K562 (cell line): ENCODE measurements at regions not wholly inside any gene's neighbourhood (a gene's known extent, or its start where the extent isn't known, plus 50 kb on each side); places are given as distances from the start of the nearest gene placed in this dataset.
"Not testable (repeated sequence)": the region's sequence is repeated elsewhere in the genome, so short reads cannot be mapped to it uniquely, and the experiment has no call there.

Experiments
- ATAC-seq: fragments of 200-7000 bp; cut with Tn5 transposase; 3 replicates; pipeline ENCODE4 v1.9.1; 2020; ENCODE audit warnings: moderate library complexity
- BruUV-seq: library from RNA; stranded (reverse); fragments of 400-500 nt; replicated peaks from 2 replicates; lab custom pipeline; 2021; lab: Mats Ljungman, UMichigan
- CTCF ChIA-PET: fragments of 300-600 bp; formaldehyde crosslinking; extraction: SDS; loops from one replicate; lab custom pipeline; 2021; ENCODE audit warnings: low intra/inter-chr PET ratio; lab: Yijun Ruan, JAX
- POLR2A ChIA-PET: fragments of 300-600, 350-650 bp; sonication (Branson Sonifier 250); formaldehyde crosslinking; extraction: SDS; loops from one replicate; lab custom pipeline; 2021; ENCODE audit warnings: antibody characterized with exemption, inconsistent platforms; lab: Yijun Ruan, JAX
- DNase-seq, 4 experiments: peaks; one replicate each; pipeline versions ENCODE4 v3.0.0 to v3.0.0-alpha.2; 2011 to 2018; ENCODE audit warnings: low spot score in 3 of 4, mixed read lengths in 3 of 4; ENCODE audit errors: extremely low read depth in 1 of 4
- FAIRE-seq: peaks from 2 replicates; lab custom pipeline; 2011; peaks lifted over from hg19 to GRCh38; lab: Jason Lieb, UNC
- H2AFZ ChIP-seq: 2 replicates; pipeline ENCODE4 v1.6.0; 2011; ENCODE audit warnings: low read depth, low read length, control low read depth, inconsistent platforms
- H3K27ac ChIP-seq: fragments of 200-600 bp; 3 replicates; pipeline ENCODE4 v1.8.0; 2011; ENCODE audit warnings: low read depth, mild to moderate bottlenecking, control low read depth, inconsistent platforms, low read length, moderate library complexity, mixed read lengths; ENCODE audit errors: extremely low read depth
- H3K27me3 ChIP-seq, 2 experiments: fragments of 300-600 bp in 1 of 2; 2 replicates in 1 of 2; 3 replicates in 1 of 2; pipeline versions ENCODE4 v1.6.0 to v1.8.0; 2011; ENCODE audit warnings: inconsistent platforms in 2 of 2, low read length in 2 of 2, mild to moderate bottlenecking in 1 of 2, mixed read lengths in 1 of 2, moderate library complexity in 1 of 2; ENCODE audit not compliant: control insufficient read depth in 2 of 2, insufficient read depth in 2 of 2
- H3K36me3 ChIP-seq: fragments of 300-600 bp; 3 replicates; pipeline ENCODE4 v1.8.0; 2011; ENCODE audit warnings: mild to moderate bottlenecking, low read length, inconsistent platforms; ENCODE audit not compliant: control insufficient read depth, insufficient read depth
- H3K4me1 ChIP-seq, 2 experiments: fragments of 200-600 bp in 1 of 2; replicated peaks in 1 of 2; 2 replicates in 1 of 2; 3 replicates in 1 of 2; pipeline versions ENCODE4 v1.5.1 to v1.8.0; 2011; ENCODE audit warnings: inconsistent platforms in 2 of 2, low read length in 2 of 2, mild to moderate bottlenecking in 1 of 2, mixed read lengths in 1 of 2, moderate library complexity in 1 of 2; ENCODE audit not compliant: control insufficient read depth in 2 of 2, insufficient read depth in 2 of 2
- H3K4me2 ChIP-seq: 2 replicates; pipeline ENCODE4 v1.6.1; 2011; ENCODE audit warnings: low read length, control low read depth, inconsistent platforms, mixed read lengths; ENCODE audit not compliant: insufficient read depth
- H3K4me3 ChIP-seq: fragments of 200-600 bp; sonication (generic), shearing (Covaris generic); 2 replicates; pipeline ENCODE4 v1.5.1; 2016; ENCODE audit warnings: control low read depth, inconsistent platforms
- H3K79me2 ChIP-seq: fragments of 200-600 bp; 3 replicates; pipeline ENCODE4 v1.8.0; 2011; ENCODE audit warnings: low read length, inconsistent platforms; ENCODE audit not compliant: control insufficient read depth, insufficient read depth
- H3K9ac ChIP-seq, 2 experiments: 2 replicates each; pipeline versions ENCODE4 v1.6.0 to v1.6.1; 2011; ENCODE audit warnings: low read depth in 2 of 2, low read length in 2 of 2, control low read depth in 1 of 2, inconsistent platforms in 1 of 2, mild to moderate bottlenecking in 1 of 2, mixed read lengths in 1 of 2; ENCODE audit not compliant: insufficient read depth in 1 of 2
- H3K9me1 ChIP-seq: one replicate; pipeline ENCODE4 v1.6.0; 2011; ENCODE audit warnings: inconsistent platforms, mild to moderate bottlenecking, low read length, moderate library complexity; ENCODE audit not compliant: control insufficient read depth, insufficient read depth
- H3K9me3 ChIP-seq: replicated peaks from 2 replicates; pipeline ENCODE4 v1.5.1; 2011; ENCODE audit warnings: low read depth, low read length, inconsistent platforms; ENCODE audit not compliant: control insufficient read depth, insufficient read depth
- H4K20me1 ChIP-seq: replicated peaks from 2 replicates; pipeline ENCODE4 v1.6.1; 2011; ENCODE audit warnings: low read length, inconsistent platforms, mixed read lengths; ENCODE audit not compliant: control insufficient read depth, insufficient read depth
- HMG20A ChIP-seq: fragments of 450-650 bp; formaldehyde crosslinking; conservative IDR thresholded peaks from 2 replicates; pipeline ENCODE4 v1.4.0; 2020; ENCODE audit warnings: mild to moderate bottlenecking, mixed read lengths
- MAFG ChIP-seq: fragments of 450-650 bp; conservative IDR thresholded peaks from 2 replicates; pipeline ENCODE4 v1.6.1; 2016; ENCODE audit warnings: missing genetic modification characterization, missing compliant biosample characterization
- MAZ ChIP-seq, 2 experiments: fragments of 450-650 bp in 1 of 2; sonication (generic) in 1 of 2; formaldehyde crosslinking; IDR thresholded peaks in 1 of 2; conservative IDR thresholded peaks in 1 of 2; 2 replicates each; pipeline versions ENCODE4 v1.4.0 to v1.5.0; 2020; ENCODE audit warnings: mild to moderate bottlenecking in 1 of 2, missing genetic modification reagents in 1 of 2
- SNRNP70 ChIP-seq: fragments of 200-400 bp; formaldehyde crosslinking; optimal IDR thresholded peaks from 2 replicates; pipeline ENCODE3; 2017; ENCODE audit warnings: low read depth, low read length
- TEAD2 ChIP-seq: fragments of 450-650 bp; IDR thresholded peaks from 2 replicates; pipeline ENCODE4 v1.6.1; 2016; ENCODE audit warnings: missing genetic modification characterization, control low read depth, missing compliant biosample characterization
- WGBS: fragments of 100-300 bp; shearing (Covaris generic); methylation state at CpG from one replicate; pipeline ENCODE4 v1.1.6; 2016; ENCODE audit warnings: low coverage, mixed read lengths; ENCODE audit not compliant: insufficient coverage; ENCODE audit errors: missing lambda C conversion rate; 5-methylcytosine and 5-hydroxymethylcytosine counted together
- in situ Hi-C: fragments of 300-500 bp; cut with MboI; formaldehyde crosslinking; loops from 4 replicates; pipeline ENCODE4 v1.15.0; 2018; ENCODE audit warnings: inconsistent platforms, mixed read lengths
- intact Hi-C: fragments of 100-400 bp; cut with micrococcal nuclease; formaldehyde crosslinking; loops from 2 replicates; pipeline ENCODE4 v1.14.2; 2022
- TF ChIP-seq, protein P1 (sequence below): fragments of 250-450 bp; sonication (Bioruptor Pico); IDR thresholded peaks from 2 replicates; pipeline ENCODE4 v1.4.0; 2020; ENCODE audit warnings: mild to moderate bottlenecking, moderate library complexity, borderline replicate concordance
- TF ChIP-seq, protein P2 (sequence below), 3 experiments: IDR thresholded peaks in 2 of 3; conservative IDR thresholded peaks in 1 of 3; 2 replicates each; pipeline ENCODE4 v1.5.1; 2011 to 2012; ENCODE audit warnings: low read length in 3 of 3, mild to moderate bottlenecking in 3 of 3, control low read depth in 2 of 3, improper control_type of control experiment in 1 of 3, inconsistent platforms in 1 of 3, low read depth in 1 of 3, mixed read lengths in 1 of 3, moderate library complexity in 1 of 3; ENCODE audit not compliant: insufficient read depth in 2 of 3

- TF ChIP-seq MAZ (CRISPR knock-in tag; conservative IDR thresholded peaks at IDR 0.05 in 1 of 2, IDR thresholded peaks at IDR 0.05 in 1 of 2) (no peak), TEAD2 (tag) (no peak), HMG20A (CRISPR knock-in tag) (no peak), MAFG (tag) (no peak), SNRNP70 (no peak)
- TF ChIP-seq, protein P1, sequence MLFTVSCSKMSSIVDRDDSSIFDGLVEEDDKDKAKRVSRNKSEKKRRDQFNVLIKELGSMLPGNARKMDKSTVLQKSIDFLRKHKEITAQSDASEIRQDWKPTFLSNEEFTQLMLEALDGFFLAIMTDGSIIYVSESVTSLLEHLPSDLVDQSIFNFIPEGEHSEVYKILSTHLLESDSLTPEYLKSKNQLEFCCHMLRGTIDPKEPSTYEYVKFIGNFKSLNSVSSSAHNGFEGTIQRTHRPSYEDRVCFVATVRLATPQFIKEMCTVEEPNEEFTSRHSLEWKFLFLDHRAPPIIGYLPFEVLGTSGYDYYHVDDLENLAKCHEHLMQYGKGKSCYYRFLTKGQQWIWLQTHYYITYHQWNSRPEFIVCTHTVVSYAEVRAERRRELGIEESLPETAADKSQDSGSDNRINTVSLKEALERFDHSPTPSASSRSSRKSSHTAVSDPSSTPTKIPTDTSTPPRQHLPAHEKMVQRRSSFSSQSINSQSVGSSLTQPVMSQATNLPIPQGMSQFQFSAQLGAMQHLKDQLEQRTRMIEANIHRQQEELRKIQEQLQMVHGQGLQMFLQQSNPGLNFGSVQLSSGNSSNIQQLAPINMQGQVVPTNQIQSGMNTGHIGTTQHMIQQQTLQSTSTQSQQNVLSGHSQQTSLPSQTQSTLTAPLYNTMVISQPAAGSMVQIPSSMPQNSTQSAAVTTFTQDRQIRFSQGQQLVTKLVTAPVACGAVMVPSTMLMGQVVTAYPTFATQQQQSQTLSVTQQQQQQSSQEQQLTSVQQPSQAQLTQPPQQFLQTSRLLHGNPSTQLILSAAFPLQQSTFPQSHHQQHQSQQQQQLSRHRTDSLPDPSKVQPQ: no peak
- TF ChIP-seq, protein P2, sequence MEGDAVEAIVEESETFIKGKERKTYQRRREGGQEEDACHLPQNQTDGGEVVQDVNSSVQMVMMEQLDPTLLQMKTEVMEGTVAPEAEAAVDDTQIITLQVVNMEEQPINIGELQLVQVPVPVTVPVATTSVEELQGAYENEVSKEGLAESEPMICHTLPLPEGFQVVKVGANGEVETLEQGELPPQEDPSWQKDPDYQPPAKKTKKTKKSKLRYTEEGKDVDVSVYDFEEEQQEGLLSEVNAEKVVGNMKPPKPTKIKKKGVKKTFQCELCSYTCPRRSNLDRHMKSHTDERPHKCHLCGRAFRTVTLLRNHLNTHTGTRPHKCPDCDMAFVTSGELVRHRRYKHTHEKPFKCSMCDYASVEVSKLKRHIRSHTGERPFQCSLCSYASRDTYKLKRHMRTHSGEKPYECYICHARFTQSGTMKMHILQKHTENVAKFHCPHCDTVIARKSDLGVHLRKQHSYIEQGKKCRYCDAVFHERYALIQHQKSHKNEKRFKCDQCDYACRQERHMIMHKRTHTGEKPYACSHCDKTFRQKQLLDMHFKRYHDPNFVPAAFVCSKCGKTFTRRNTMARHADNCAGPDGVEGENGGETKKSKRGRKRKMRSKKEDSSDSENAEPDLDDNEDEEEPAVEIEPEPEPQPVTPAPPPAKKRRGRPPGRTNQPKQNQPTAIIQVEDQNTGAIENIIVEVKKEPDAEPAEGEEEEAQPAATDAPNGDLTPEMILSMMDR (IDR thresholded peaks at IDR 0.05 in 2 of 3, conservative IDR thresholded peaks at IDR 0.05 in 1 of 3; ENCODE audit: insufficient read depth in 2 of 3, low read depth in 1 of 3, low read length in 3 of 3): no peak
- TF ChIP-seq, all 486 proteins: peak for 0
Observed at GRCh38 chr22:25282671-25283561, 63.5 kb downstream of the CRYBB2 start (continued).

GRCh38 chr22:25288481-25288880, 69.0 kb downstream of the CRYBB2 start:
- intact Hi-C loops (loop anchor here (10.0 kb wide), 1 partner anchor 296 kb away; no protein-coding TSS in a partner anchor), in situ Hi-C loops (loop anchor here (5.0 kb wide), 1 partner anchor 294 kb away; no protein-coding TSS in a partner anchor)
- H2AFZ ChIP-seq, H3K79me2 ChIP-seq, H3K9ac ChIP-seq, H3K4me2 ChIP-seq, H4K20me1 ChIP-seq, H3K9me3 ChIP-seq, BruUV-seq, ATAC-seq, H3K9me1 ChIP-seq, H3K27ac ChIP-seq, H3K4me1 ChIP-seq, CTCF ChIA-PET, POLR2A ChIA-PET, H3K27me3 ChIP-seq, FAIRE-seq, H3K4me3 ChIP-seq, DNase-seq, H3K36me3 ChIP-seq: not testable (repeated sequence)
- 3% methylated on average over 2 of the region's 5 CpGs for WGBS

DNA sequence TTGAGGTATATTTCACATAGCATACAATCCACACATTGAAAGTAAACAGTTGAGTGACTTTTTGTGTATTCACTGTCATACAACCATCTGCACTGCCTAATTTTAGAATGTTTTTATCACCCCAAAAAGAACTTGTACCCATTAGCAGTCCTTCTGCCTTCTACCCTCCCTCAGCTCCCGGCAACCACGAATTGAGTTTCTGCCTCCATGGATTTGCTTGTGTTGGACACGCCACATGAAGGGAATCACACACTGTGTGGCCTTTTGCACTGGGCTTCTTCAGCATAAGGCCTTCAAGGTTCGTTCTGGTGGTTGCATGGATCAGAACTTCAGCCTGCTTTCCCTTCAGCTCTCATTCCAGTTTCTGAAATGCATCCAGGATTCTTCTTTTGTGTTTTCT, 82.5 kb downstream of the CRYBB2 start:
- H3K9me1 ChIP-seq, H3K9me3 ChIP-seq, H3K4me2 ChIP-seq, BruUV-seq, H3K27ac ChIP-seq, in situ Hi-C loops, H3K4me3 ChIP-seq, POLR2A ChIA-PET, H3K36me3 ChIP-seq, intact Hi-C loops, ATAC-seq, CTCF ChIA-PET, H3K27me3 ChIP-seq, H3K79me2 ChIP-seq, H2AFZ ChIP-seq, DNase-seq, H4K20me1 ChIP-seq, H3K9ac ChIP-seq, H3K4me1 ChIP-seq, FAIRE-seq: not testable (repeated sequence)
- WGBS: 0% methylated on average over 1 of the region's 4 CpGs
